ENCODE measurements at regions not wholly inside any gene's neighbourhood (a gene's known extent, or its start where the extent isn't known, plus 50 kb on each side); places are given as distances from the start of the nearest gene placed in this dataset.

DNA sequence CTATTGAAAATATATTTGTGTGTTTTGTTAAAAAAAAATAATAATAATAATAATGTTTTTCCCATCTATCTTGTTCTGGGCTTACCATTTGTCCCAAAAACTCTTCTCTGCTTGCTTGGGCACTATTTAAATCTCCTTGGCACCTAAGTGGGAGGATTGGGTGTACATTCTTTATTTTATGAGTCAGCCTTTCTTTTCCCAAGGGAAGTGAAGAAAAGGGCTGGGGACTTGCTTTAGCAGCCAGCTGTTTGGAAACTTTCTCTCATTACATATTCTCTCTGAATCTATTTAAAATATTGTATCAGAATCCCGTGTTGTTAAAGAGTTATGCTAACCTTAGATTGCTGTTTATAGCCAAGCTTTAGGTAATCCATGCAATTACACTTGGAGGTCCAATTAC lies 2332.4 kb downstream of the ARAP2 start:
- 83% methylated on average over 1 of the region's 1 CpG for WGBS
- Histone ChIP-seq H3K9me3 (no peaks in the 10 kb centered on the region), H3K36me3 (no peaks in the 10 kb centered on the region), H3K27ac (replicated peaks in 1 of 4) (no peak overlapping the region), H3K4me1 (no peaks in the 10 kb centered on the region), H3K27me3 (no peaks in the 10 kb centered on the region), H3K4me3 (no peak overlapping the region)
- intact Hi-C loops (cut with DNase I): no loop called here
- TF ChIP-seq EP300 (IDR thresholded peaks at IDR 0.05) (no peak), POLR2AphosphoS5 (IDR thresholded peaks at IDR 0.05) (no peak), POLR2A (IDR thresholded peaks at IDR 0.05; ENCODE audit: low read depth) (no peak), CTCF (IDR thresholded peaks at IDR 0.05) (no peak)
- no peak for DNase-seq (ENCODE audit: extremely low spot score)

GRCh38 chr4:33914386-33914785 lies 2329.9 kb downstream of the ARAP2 start:
- Histone ChIP-seq H3K9me3 (no peaks in the 10 kb centered on the region), H3K27me3 (no peaks in the 10 kb centered on the region), H3K36me3 (no peaks in the 10 kb centered on the region), H3K27ac (replicated peaks in 1 of 4) (no peak overlapping the region), H3K4me3 (no peak overlapping the region), H3K4me1 (no peaks in the 10 kb centered on the region)
- WGBS: 72% methylated on average over 2 of the region's 2 CpGs
- intact Hi-C loops (cut with DNase I): no loop called here
- DNase-seq (ENCODE audit: extremely low spot score): no peak
- TF ChIP-seq CTCF (IDR thresholded peaks at IDR 0.05) (no peak), POLR2A (IDR thresholded peaks at IDR 0.05; ENCODE audit: low read depth) (no peak), EP300 (IDR thresholded peaks at IDR 0.05) (no peak), POLR2AphosphoS5 (IDR thresholded peaks at IDR 0.05) (no peak)

DNA sequence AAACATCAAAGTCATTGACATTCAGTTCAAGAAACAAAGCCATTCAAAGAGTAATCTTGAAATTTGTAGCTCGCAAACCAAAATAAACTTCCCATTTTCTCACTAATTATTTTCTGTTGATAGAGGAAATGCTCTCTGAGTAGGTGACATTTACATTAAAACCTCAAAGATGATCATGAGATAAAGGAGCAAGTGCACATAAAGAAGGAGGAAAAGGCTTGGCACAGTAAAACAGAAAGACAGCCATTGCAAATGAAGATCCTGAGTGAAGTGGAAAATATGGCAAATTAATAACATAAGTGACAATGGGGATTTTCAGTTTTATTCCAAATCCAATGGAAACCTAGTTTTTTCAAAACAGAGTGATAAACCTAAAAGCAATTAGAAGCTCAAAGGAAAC lies 2320.8 kb downstream of the ARAP2 start:
- 95% methylated on average over 1 of the region's 1 CpG for whole genome bisulfite sequencing
- DNase-seq (ENCODE audit: extremely low spot score): no peak

GRCh38 chr4:33924239-33924638 lies 2320.1 kb downstream of the ARAP2 start:
- H3K4me1 ChIP-seq: no peaks in the 10 kb centered on the region
- no peak overlapping the region for H3K27ac ChIP-seq (replicated peaks in 1 of 4)
- H3K4me3 ChIP-seq: no peak overlapping the region
- TF ChIP-seq POLR2A (IDR thresholded peaks at IDR 0.05; ENCODE audit: low read depth) (no peak), CTCF (IDR thresholded peaks at IDR 0.05) (no peak), POLR2AphosphoS5 (IDR thresholded peaks at IDR 0.05) (no peak), EP300 (IDR thresholded peaks at IDR 0.05) (no peak)
- no peaks in the 10 kb centered on the region for H3K27me3 ChIP-seq
- DNase-seq (ENCODE audit: extremely low spot score): no peak
- 56% methylated on average over 7 of the region's 7 CpGs for WGBS
- H3K9me3 ChIP-seq: no peaks in the 10 kb centered on the region
- H3K36me3 ChIP-seq: no peaks in the 10 kb centered on the region
- intact Hi-C loops (cut with DNase I): no loop called here

More for the DNA sequence above, 2320.8 kb downstream of the ARAP2 start:
- H3K9me3 ChIP-seq: no peaks in the 10 kb centered on the region
- no peaks in the 10 kb centered on the region for H3K27me3 ChIP-seq
- TF ChIP-seq POLR2A (IDR thresholded peaks at IDR 0.05; ENCODE audit: low read depth) (no peak), POLR2AphosphoS5 (IDR thresholded peaks at IDR 0.05) (no peak), EP300 (IDR thresholded peaks at IDR 0.05) (no peak)
- H3K4me1 ChIP-seq: no peaks in the 10 kb centered on the region
- H3K4me3 ChIP-seq: no peak overlapping the region
- intact Hi-C loops (cut with DNase I): no loop called here
- no peaks in the 10 kb centered on the region for H3K36me3 ChIP-seq
- no peak overlapping the region for H3K27ac ChIP-seq (replicated peaks in 1 of 4)

DNA sequence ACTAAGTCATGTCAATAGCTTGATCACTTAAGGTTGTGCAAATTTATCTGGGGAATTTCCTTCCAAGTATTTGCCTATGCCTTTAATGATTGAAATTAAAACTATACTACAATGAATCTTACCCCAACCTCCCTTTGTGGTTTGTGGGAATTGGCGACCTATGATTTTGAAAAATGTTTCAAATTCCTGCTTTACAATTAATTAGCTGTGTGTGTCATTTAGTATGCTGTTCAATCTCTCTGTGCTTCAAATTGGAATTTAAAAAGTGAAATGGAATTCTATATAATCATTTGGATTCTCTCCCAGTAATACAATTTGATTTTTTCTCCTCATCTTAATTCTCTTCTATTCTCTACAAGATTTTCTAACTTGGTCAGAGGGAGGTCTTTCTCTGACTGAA lies 2319.5 kb downstream of the ARAP2 start:
- intact Hi-C loops (cut with DNase I): no loop called here
- H3K27ac ChIP-seq (replicated peaks in 1 of 4): no peak overlapping the region
- WGBS: 61% methylated on average over 1 of the region's 1 CpG

More for the DNA sequence above, 2319.5 kb downstream of the ARAP2 start:
- Histone ChIP-seq H3K4me3 (no peak overlapping the region), H3K4me1 (no peaks in the 10 kb centered on the region), H3K36me3 (no peaks in the 10 kb centered on the region), H3K27me3 (no peaks in the 10 kb centered on the region), H3K9me3 (no peaks in the 10 kb centered on the region)
- DNase-seq (ENCODE audit: extremely low spot score): no peak
- no peak for TF ChIP-seq POLR2A (IDR thresholded peaks at IDR 0.05; ENCODE audit: low read depth)
- TF ChIP-seq POLR2AphosphoS5 (IDR thresholded peaks at IDR 0.05): no peak
- no peak for TF ChIP-seq CTCF (IDR thresholded peaks at IDR 0.05)
- TF ChIP-seq EP300 (IDR thresholded peaks at IDR 0.05): no peak
